Neural progenitor cell (in vitro differentiated cells): ENCODE measurements at regions not wholly inside any gene's neighbourhood (a gene's known extent, or its start where the extent isn't known, plus 50 kb on each side); places are given as distances from the start of the nearest gene placed in this dataset.

Experiments used
- EZH2 ChIP-seq: fragments of 200-600 bp; sonication (generic); IDR thresholded peaks from 2 replicates; pipeline ENCODE4 v1.6.1; 2017; ENCODE audit warnings: antibody characterized with exemption, mild to moderate bottlenecking, moderate library complexity
- EZH2phosphoT487 ChIP-seq: fragments of 200-600 bp; sonication (generic); IDR thresholded peaks from 2 replicates; pipeline ENCODE4 v1.6.1; 2017; ENCODE audit warnings: antibody characterized with exemption
- TF ChIP-seq, protein P1 (sequence below): fragments of 200-600 bp; sonication (generic); IDR thresholded peaks from 2 replicates; pipeline ENCODE4 v1.5.1; 2017; ENCODE audit warnings: antibody characterized with exemption, mild to moderate bottlenecking

DNA sequence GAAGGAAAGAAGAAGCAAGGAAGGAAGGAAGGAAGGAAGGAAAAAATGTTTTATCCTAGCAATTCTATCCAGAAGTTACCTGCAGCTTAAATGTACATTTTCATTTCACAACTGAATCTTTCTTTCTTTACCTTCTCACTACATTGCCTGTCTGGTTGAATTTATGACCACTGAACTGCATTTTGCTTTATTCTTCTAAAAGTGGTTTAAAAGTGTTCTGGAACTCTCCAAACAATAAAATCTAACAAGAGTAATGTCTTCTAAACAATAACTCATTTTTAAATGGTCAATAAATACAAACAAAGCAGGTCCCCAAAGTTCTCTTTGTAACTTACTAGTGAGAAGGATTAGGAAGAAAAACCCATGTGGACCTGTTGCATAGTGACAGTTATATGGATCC is 587.5 kb upstream of the NEGR1 start:
- TF ChIP-seq, protein P1, sequence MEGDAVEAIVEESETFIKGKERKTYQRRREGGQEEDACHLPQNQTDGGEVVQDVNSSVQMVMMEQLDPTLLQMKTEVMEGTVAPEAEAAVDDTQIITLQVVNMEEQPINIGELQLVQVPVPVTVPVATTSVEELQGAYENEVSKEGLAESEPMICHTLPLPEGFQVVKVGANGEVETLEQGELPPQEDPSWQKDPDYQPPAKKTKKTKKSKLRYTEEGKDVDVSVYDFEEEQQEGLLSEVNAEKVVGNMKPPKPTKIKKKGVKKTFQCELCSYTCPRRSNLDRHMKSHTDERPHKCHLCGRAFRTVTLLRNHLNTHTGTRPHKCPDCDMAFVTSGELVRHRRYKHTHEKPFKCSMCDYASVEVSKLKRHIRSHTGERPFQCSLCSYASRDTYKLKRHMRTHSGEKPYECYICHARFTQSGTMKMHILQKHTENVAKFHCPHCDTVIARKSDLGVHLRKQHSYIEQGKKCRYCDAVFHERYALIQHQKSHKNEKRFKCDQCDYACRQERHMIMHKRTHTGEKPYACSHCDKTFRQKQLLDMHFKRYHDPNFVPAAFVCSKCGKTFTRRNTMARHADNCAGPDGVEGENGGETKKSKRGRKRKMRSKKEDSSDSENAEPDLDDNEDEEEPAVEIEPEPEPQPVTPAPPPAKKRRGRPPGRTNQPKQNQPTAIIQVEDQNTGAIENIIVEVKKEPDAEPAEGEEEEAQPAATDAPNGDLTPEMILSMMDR, result no peak
- TF ChIP-seq EZH2, result no peak
- TF ChIP-seq EZH2phosphoT487, result no peak
